ENCODE measurements at regions not wholly inside any gene's neighbourhood (a gene's known extent, or its start where the extent isn't known, plus 50 kb on each side); places are given as distances from the start of the nearest gene placed in this dataset.

- no peak overlapping the region for H3K27ac ChIP-seq
- no peak for DNase-seq (ENCODE audit: low spot score)
These were observed 598.6 kb downstream of the SH2D4B start for GRCh38 chr10:81136261-81136660.

GRCh38 chr10:81145975-81146374, 608.3 kb downstream of the SH2D4B start:
- Histone ChIP-seq H3K4me3 (no peak overlapping the region), H2AFZ (no peak overlapping the region), H3K27ac (no peak overlapping the region), H3K4me2 (no peak overlapping the region), H3K9me3 (ENCODE audit: low read depth) (no peaks in the 10 kb centered on the region), H3K36me3 (replicated peaks; ENCODE audit: insufficient read depth, low read depth) (no peaks in the 10 kb centered on the region), H3K9me2 (replicated peaks; ENCODE audit: insufficient read depth) (no peaks in the 10 kb centered on the region), H3K4me1 (ENCODE audit: insufficient read depth) (no peaks in the 10 kb centered on the region), H3K27me3 (no peaks in the 10 kb centered on the region), H4K20me1 (ENCODE audit: insufficient read depth, poor library complexity, severe bottlenecking) (no peaks in the 10 kb centered on the region), H3K79me2 (no peaks in the 10 kb centered on the region)
- no peak for DNase-seq (ENCODE audit: low spot score)
- TF ChIP-seq CTCF (IDR thresholded peaks at IDR 0.05; ENCODE audit: poor library complexity) = no peak
- no peak for TF ChIP-seq EZH2phosphoT487 (IDR thresholded peaks at IDR 0.05; ENCODE audit: low read depth, severe bottlenecking, unreplicated experiment)
- TF ChIP-seq EZH2 (IDR thresholded peaks at IDR 0.05; ENCODE audit: borderline replicate concordance) = no peak
- WGBS (ENCODE audit: low lambda C conversion rate, missing lambda C conversion rate) = 95% methylated on average over 8 of the region's 8 CpGs

More at GRCh38 chr10:81136261-81136660, 598.6 kb downstream of the SH2D4B start:
- H2AFZ ChIP-seq = no peak overlapping the region
- 69% methylated on average over 2 of the region's 2 CpGs for WGBS (ENCODE audit: low lambda C conversion rate, missing lambda C conversion rate)
- no peaks in the 10 kb centered on the region for H3K79me2 ChIP-seq
- H3K9me3 ChIP-seq (ENCODE audit: low read depth) = no peaks in the 10 kb centered on the region
- H3K4me3 ChIP-seq = no peak overlapping the region
- H3K36me3 ChIP-seq (replicated peaks; ENCODE audit: insufficient read depth, low read depth) = no peaks in the 10 kb centered on the region
- H3K9me2 ChIP-seq (replicated peaks; ENCODE audit: insufficient read depth) = no peaks in the 10 kb centered on the region
- TF ChIP-seq EZH2 (IDR thresholded peaks at IDR 0.05; ENCODE audit: borderline replicate concordance) (no peak), EZH2phosphoT487 (IDR thresholded peaks at IDR 0.05; ENCODE audit: low read depth, severe bottlenecking, unreplicated experiment) (no peak), CTCF (IDR thresholded peaks at IDR 0.05; ENCODE audit: poor library complexity) (no peak)
- no peaks in the 10 kb centered on the region for H3K27me3 ChIP-seq
- no peaks in the 10 kb centered on the region for H4K20me1 ChIP-seq (ENCODE audit: insufficient read depth, poor library complexity, severe bottlenecking)
- H3K4me1 ChIP-seq (ENCODE audit: insufficient read depth) = no peaks in the 10 kb centered on the region
- H3K4me2 ChIP-seq = no peak overlapping the region

GRCh38 chr10:81146436-81146835, 608.7 kb downstream of the SH2D4B start:
- no peak overlapping the region for H3K4me2 ChIP-seq
- no peak overlapping the region for H2AFZ ChIP-seq
- H3K27me3 ChIP-seq = no peaks in the 10 kb centered on the region
- no peak for DNase-seq (ENCODE audit: low spot score)
- no peak for TF ChIP-seq EZH2 (IDR thresholded peaks at IDR 0.05; ENCODE audit: borderline replicate concordance)
- TF ChIP-seq EZH2phosphoT487 (IDR thresholded peaks at IDR 0.05; ENCODE audit: low read depth, severe bottlenecking, unreplicated experiment) = no peak
- no peak for TF ChIP-seq CTCF (IDR thresholded peaks at IDR 0.05; ENCODE audit: poor library complexity)
- H3K27ac ChIP-seq = no peak overlapping the region
- no peaks in the 10 kb centered on the region for H3K4me1 ChIP-seq (ENCODE audit: insufficient read depth)
- no peaks in the 10 kb centered on the region for H3K9me2 ChIP-seq (replicated peaks; ENCODE audit: insufficient read depth)
- WGBS (ENCODE audit: low lambda C conversion rate, missing lambda C conversion rate) = 92% methylated on average over 3 of the region's 3 CpGs
- no peak overlapping the region for H3K4me3 ChIP-seq
- no peaks in the 10 kb centered on the region for H3K9me3 ChIP-seq (ENCODE audit: low read depth)
- no peaks in the 10 kb centered on the region for H3K36me3 ChIP-seq (replicated peaks; ENCODE audit: insufficient read depth, low read depth)
- no peaks in the 10 kb centered on the region for H4K20me1 ChIP-seq (ENCODE audit: insufficient read depth, poor library complexity, severe bottlenecking)
- no peaks in the 10 kb centered on the region for H3K79me2 ChIP-seq

- no peak overlapping the region for H3K4me3 ChIP-seq
- no peaks in the 10 kb centered on the region for H3K9me2 ChIP-seq (replicated peaks; ENCODE audit: insufficient read depth)
- no peaks in the 10 kb centered on the region for H3K79me2 ChIP-seq
- H4K20me1 ChIP-seq (ENCODE audit: insufficient read depth, poor library complexity, severe bottlenecking) = no peaks in the 10 kb centered on the region
- no peak overlapping the region for H3K4me2 ChIP-seq
- no peak for DNase-seq (ENCODE audit: low spot score)
- H3K4me1 ChIP-seq (ENCODE audit: insufficient read depth) = no peaks in the 10 kb centered on the region
- no peaks in the 10 kb centered on the region for H3K36me3 ChIP-seq (replicated peaks; ENCODE audit: insufficient read depth, low read depth)
- TF ChIP-seq EZH2phosphoT487 (IDR thresholded peaks at IDR 0.05; ENCODE audit: low read depth, severe bottlenecking, unreplicated experiment) (no peak), CTCF (IDR thresholded peaks at IDR 0.05; ENCODE audit: poor library complexity) (no peak), EZH2 (IDR thresholded peaks at IDR 0.05; ENCODE audit: borderline replicate concordance) (no peak)
- no peak overlapping the region for H2AFZ ChIP-seq
- H3K27me3 ChIP-seq = no peaks in the 10 kb centered on the region
- H3K9me3 ChIP-seq (ENCODE audit: low read depth) = no peaks in the 10 kb centered on the region
- no peak overlapping the region for H3K27ac ChIP-seq
These were observed 615.0 kb downstream of the SH2D4B start for GRCh38 chr10:81152656-81153055.
